ENCODE measurements at regions not wholly inside any gene's neighbourhood (a gene's known extent, or its start where the extent isn't known, plus 50 kb on each side); places are given as distances from the start of the nearest gene placed in this dataset.

DNA sequence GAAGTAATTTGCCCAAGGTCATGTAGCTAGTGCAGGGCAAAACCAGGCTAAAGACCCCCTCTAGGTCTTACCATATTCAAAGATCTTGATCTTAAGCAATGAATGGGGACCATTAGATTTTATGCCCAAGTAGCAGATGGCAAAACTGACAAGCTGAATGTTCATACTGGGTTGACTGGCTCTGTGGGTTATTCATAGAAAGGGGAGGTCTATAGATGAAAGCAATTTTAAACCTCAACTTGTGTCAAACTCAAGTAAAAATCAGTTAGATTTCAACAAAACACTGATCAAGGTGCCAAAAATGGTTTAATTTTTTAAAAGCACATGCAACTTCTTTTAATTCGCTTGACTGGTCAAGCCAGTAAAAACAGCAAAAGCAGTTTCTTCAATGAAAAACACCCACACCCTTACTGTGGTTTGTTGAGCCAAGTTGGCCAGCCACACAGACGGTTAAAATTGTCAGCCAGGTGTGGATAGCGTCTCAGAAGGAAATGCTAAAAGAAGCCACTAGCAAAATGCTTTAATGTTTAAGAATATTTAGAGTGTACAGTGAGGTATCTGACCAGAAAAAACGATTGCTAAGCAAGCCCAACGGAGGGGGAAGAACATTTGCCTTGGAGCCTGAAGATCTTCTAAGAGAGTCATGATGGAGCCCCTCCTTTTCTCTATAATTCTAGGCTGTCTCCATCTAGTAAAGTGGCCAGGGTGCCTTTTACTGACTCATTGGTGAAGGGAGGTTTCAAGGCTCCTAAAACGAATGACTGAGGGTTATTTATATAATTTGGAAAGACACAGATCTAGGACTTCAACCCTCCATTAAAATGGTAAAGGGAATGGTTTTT, 539.6 kb upstream of the CLINT1 start:
- no peak for TF ChIP-seq POLR2A (IDR thresholded peaks at IDR 0.05)
- TF ChIP-seq, protein P1, sequence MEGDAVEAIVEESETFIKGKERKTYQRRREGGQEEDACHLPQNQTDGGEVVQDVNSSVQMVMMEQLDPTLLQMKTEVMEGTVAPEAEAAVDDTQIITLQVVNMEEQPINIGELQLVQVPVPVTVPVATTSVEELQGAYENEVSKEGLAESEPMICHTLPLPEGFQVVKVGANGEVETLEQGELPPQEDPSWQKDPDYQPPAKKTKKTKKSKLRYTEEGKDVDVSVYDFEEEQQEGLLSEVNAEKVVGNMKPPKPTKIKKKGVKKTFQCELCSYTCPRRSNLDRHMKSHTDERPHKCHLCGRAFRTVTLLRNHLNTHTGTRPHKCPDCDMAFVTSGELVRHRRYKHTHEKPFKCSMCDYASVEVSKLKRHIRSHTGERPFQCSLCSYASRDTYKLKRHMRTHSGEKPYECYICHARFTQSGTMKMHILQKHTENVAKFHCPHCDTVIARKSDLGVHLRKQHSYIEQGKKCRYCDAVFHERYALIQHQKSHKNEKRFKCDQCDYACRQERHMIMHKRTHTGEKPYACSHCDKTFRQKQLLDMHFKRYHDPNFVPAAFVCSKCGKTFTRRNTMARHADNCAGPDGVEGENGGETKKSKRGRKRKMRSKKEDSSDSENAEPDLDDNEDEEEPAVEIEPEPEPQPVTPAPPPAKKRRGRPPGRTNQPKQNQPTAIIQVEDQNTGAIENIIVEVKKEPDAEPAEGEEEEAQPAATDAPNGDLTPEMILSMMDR (IDR thresholded peaks at IDR 0.05 in 4 of 5, conservative IDR thresholded peaks at IDR 0.05 in 1 of 5), result no peak

Data from gastrocnemius medialis (tissue), 4 donors.